Ascending aorta (tissue), 2 donors: ENCODE measurements at regions not wholly inside any gene's neighbourhood (a gene's known extent, or its start where the extent isn't known, plus 50 kb on each side); places are given as distances from the start of the nearest gene placed in this dataset.

ENCODE experiments used
- DNase-seq, 2 donors: peaks; one replicate each; pipeline ENCODE4 v3.0.0-alpha.2; 2019; ENCODE audit warnings: low spot score in 2 of 2
- H3K27ac ChIP-seq, 2 donors: fragments of 200-600 bp; sonication (generic); one replicate each; pipeline ENCODE4 v1.5.1; 2016 to 2017; ENCODE audit warnings: mild to moderate bottlenecking in 1 of 2
- H3K27me3 ChIP-seq: fragments of 200-600 bp; sonication (generic); one replicate; pipeline ENCODE4 v1.5.1; 2017
- H3K36me3 ChIP-seq, 2 donors: fragments of 200-600 bp; sonication (generic); one replicate each; pipeline ENCODE4 v1.5.1; 2016
- H3K4me1 ChIP-seq, 2 donors: fragments of 200-600 bp; sonication (generic); one replicate each; pipeline ENCODE4 v1.5.1; 2016 to 2017; ENCODE audit warnings: mild to moderate bottlenecking in 1 of 2
- H3K4me3 ChIP-seq, 2 donors: fragments of 200-600 bp; sonication (generic); one replicate each; pipeline ENCODE4 v1.5.1; 2016 to 2017; ENCODE audit warnings: mild to moderate bottlenecking in 1 of 2
- H3K9me3 ChIP-seq, 2 donors: fragments of 200-600 bp; sonication (generic); one replicate each; pipeline ENCODE4 v1.5.1; 2016
- intact Hi-C: fragments of 100-400 bp; cut with DNase I; formaldehyde crosslinking; loops from one replicate; pipeline ENCODE4 v1.15.1; 2023
- TF ChIP-seq, protein P1 (sequence below), 3 experiments: fragments of 200-600 bp in 2 of 3; fragments of 450-650 bp in 1 of 3; sonication (generic) in 2 of 3; IDR thresholded peaks; one replicate each; pipeline ENCODE4 v1.5.1; 2016 to 2019; ENCODE audit warnings: antibody characterized with exemption in 3 of 3, mild to moderate bottlenecking in 1 of 3, moderate library complexity in 1 of 3

- Histone ChIP-seq H3K9me3 (no peaks in the 10 kb centered on the region), H3K4me3 (no peak overlapping the region), H3K27ac (no peak overlapping the region), H3K4me1 (no peaks in the 10 kb centered on the region), H3K36me3 (no peaks in the 10 kb centered on the region), H3K27me3 (no peaks in the 10 kb centered on the region)
- TF ChIP-seq, protein P1, sequence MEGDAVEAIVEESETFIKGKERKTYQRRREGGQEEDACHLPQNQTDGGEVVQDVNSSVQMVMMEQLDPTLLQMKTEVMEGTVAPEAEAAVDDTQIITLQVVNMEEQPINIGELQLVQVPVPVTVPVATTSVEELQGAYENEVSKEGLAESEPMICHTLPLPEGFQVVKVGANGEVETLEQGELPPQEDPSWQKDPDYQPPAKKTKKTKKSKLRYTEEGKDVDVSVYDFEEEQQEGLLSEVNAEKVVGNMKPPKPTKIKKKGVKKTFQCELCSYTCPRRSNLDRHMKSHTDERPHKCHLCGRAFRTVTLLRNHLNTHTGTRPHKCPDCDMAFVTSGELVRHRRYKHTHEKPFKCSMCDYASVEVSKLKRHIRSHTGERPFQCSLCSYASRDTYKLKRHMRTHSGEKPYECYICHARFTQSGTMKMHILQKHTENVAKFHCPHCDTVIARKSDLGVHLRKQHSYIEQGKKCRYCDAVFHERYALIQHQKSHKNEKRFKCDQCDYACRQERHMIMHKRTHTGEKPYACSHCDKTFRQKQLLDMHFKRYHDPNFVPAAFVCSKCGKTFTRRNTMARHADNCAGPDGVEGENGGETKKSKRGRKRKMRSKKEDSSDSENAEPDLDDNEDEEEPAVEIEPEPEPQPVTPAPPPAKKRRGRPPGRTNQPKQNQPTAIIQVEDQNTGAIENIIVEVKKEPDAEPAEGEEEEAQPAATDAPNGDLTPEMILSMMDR (IDR thresholded peaks at IDR 0.05) = no peak
- DNase-seq = no peak
- intact Hi-C loops = no loop called here
These were observed 1054.3 kb upstream of the SLC39A10 start for GRCh38 chr2:194602750-194603149.

GRCh38 chr2:194591192-194591591 is 1065.8 kb upstream of the SLC39A10 start:
- Histone ChIP-seq H3K4me1 (no peaks in the 10 kb centered on the region), H3K27me3 (no peaks in the 10 kb centered on the region), H3K9me3 (no peaks in the 10 kb centered on the region), H3K27ac (no peak overlapping the region), H3K4me3 (no peak overlapping the region), H3K36me3 (no peaks in the 10 kb centered on the region)
- intact Hi-C loops = no loop called here
- DNase-seq = no peak
- TF ChIP-seq, protein P1 (IDR thresholded peaks at IDR 0.05) = no peak

- Histone ChIP-seq H3K4me1 (no peaks in the 10 kb centered on the region), H3K9me3 (no peaks in the 10 kb centered on the region), H3K4me3 (no peak overlapping the region), H3K27me3 (no peaks in the 10 kb centered on the region), H3K36me3 (no peaks in the 10 kb centered on the region), H3K27ac (no peak overlapping the region)
- TF ChIP-seq, protein P1 (IDR thresholded peaks at IDR 0.05) = no peak
- intact Hi-C loops = no loop called here
- no peak for DNase-seq
These were observed 1069.2 kb upstream of the SLC39A10 start for GRCh38 chr2:194587739-194588270.

DNA sequence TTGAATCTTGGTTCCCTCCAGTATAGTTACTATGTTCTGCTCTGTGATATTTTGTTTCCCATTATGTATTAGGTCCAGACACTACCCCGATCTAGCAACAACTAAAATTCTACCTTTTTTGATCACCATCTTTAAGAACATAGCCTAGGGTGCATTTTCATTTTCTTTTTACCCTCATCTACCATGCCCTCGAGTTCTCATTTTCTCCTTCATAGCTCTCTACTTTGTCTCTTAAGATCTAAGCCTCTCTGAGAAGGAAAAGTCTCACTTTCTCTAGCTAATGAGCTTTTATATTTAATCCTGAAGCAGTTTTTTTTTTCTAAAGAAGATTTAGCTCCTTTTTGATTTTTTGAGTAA is 1089.4 kb upstream of the SLC39A10 start:
- Histone ChIP-seq H3K4me3 (no peak overlapping the region), H3K9me3 (no peaks in the 10 kb centered on the region), H3K4me1 (no peaks in the 10 kb centered on the region), H3K27me3 (no peaks in the 10 kb centered on the region), H3K36me3 (no peaks in the 10 kb centered on the region), H3K27ac (no peak overlapping the region)
- intact Hi-C loops = no loop called here
- no peak for DNase-seq
- TF ChIP-seq, protein P1 (IDR thresholded peaks at IDR 0.05) = no peak

GRCh38 chr2:194566907-194567660 is 1089.9 kb upstream of the SLC39A10 start:
- H3K4me1 ChIP-seq = no peaks in the 10 kb centered on the region
- TF ChIP-seq, protein P1 (IDR thresholded peaks at IDR 0.05) = no peak
- intact Hi-C loops = no loop called here
- no peak for DNase-seq
- no peak overlapping the region for H3K27ac ChIP-seq
- no peak overlapping the region for H3K4me3 ChIP-seq
- H3K27me3 ChIP-seq = no peaks in the 10 kb centered on the region
- no peaks in the 10 kb centered on the region for H3K9me3 ChIP-seq
- no peaks in the 10 kb centered on the region for H3K36me3 ChIP-seq
